ENCODE measurements at regions not wholly inside any gene's neighbourhood (a gene's known extent, or its start where the extent isn't known, plus 50 kb on each side); places are given as distances from the start of the nearest gene placed in this dataset.
"Not testable (repeated sequence)": the region's sequence is repeated elsewhere in the genome, so short reads cannot be mapped to it uniquely, and the experiment has no call there.

- no peak for DNase-seq (ENCODE audit: low read depth)
These were observed 62.0 kb downstream of the SKIDA1 start for GRCh38 chr10:21463436-21463835.

- no peak for DNase-seq (ENCODE audit: low read depth)
These were observed 67.2 kb downstream of the SKIDA1 start for GRCh38 chr10:21458126-21458871.

- DNase-seq (ENCODE audit: low read depth) = no peak
These were observed 69.3 kb downstream of the SKIDA1 start for GRCh38 chr10:21456160-21456559.

GRCh38 chr10:21452203-21452602 is 73.3 kb downstream of the SKIDA1 start:
- no peak for DNase-seq (ENCODE audit: low read depth)

GRCh38 chr10:21449288-21449966 is 76.1 kb downstream of the SKIDA1 start:
- no peak for DNase-seq (ENCODE audit: low read depth)

- no peak for DNase-seq (ENCODE audit: low read depth)
These were observed 80.3 kb downstream of the SKIDA1 start for GRCh38 chr10:21445163-21445562.

GRCh38 chr10:21441625-21442024 is 83.9 kb downstream of the SKIDA1 start:
- no peak for DNase-seq (ENCODE audit: low read depth)

GRCh38 chr10:21438914-21439313 is 86.6 kb downstream of the SKIDA1 start:
- DNase-seq (ENCODE audit: low read depth) = not testable (repeated sequence)

- no peak for DNase-seq (ENCODE audit: low read depth)
These were observed 87.6 kb downstream of the SKIDA1 start for GRCh38 chr10:21437770-21438382.

- no peak for DNase-seq (ENCODE audit: low read depth)
These were observed 93.2 kb downstream of the SKIDA1 start for GRCh38 chr10:21432266-21432665.

GRCh38 chr10:21431799-21432198 is 93.7 kb downstream of the SKIDA1 start:
- DNase-seq (ENCODE audit: low read depth) = no peak

GRCh38 chr10:21427804-21428481 is 97.5 kb downstream of the SKIDA1 start:
- DNase-seq (ENCODE audit: low read depth) = no peak

GRCh38 chr10:21424459-21424861 is 101.0 kb downstream of the SKIDA1 start:
- DNase-seq (ENCODE audit: low read depth) = no peak

GRCh38 chr10:21423850-21424249 is 101.6 kb downstream of the SKIDA1 start:
- no peak for DNase-seq (ENCODE audit: low read depth)

GRCh38 chr10:21423338-21423737 is 102.1 kb downstream of the SKIDA1 start:
- DNase-seq (ENCODE audit: low read depth) = no peak

- no peak for DNase-seq (ENCODE audit: low read depth)
These were observed 103.7 kb downstream of the SKIDA1 start for GRCh38 chr10:21421794-21422193.

- DNase-seq (ENCODE audit: low read depth) = no peak
These were observed 104.5 kb downstream of the SKIDA1 start for GRCh38 chr10:21421016-21421415.

- not testable (repeated sequence) for DNase-seq (ENCODE audit: low read depth)
These were observed 106.4 kb downstream of the SKIDA1 start for GRCh38 chr10:21418981-21419576.

- no peak for DNase-seq (ENCODE audit: low read depth)
These were observed 108.2 kb downstream of the SKIDA1 start for GRCh38 chr10:21417172-21417712.

- no peak for DNase-seq (ENCODE audit: low read depth)
These were observed 111.8 kb downstream of the SKIDA1 start for GRCh38 chr10:21413680-21414079.

GRCh38 chr10:21413268-21413667 is 112.2 kb downstream of the SKIDA1 start:
- DNase-seq (ENCODE audit: low read depth) = no peak

Data from non-pigmented ciliary epithelial cell (primary cell).